Upper lobe of left lung (tissue), 4 donors: ENCODE measurements at regions not wholly inside any gene's neighbourhood (a gene's known extent, or its start where the extent isn't known, plus 50 kb on each side); places are given as distances from the start of the nearest gene placed in this dataset.

ENCODE experiments used
- CTCF ChIP-seq, 6 experiments: fragments of 450-650 bp in 4 of 6; fragments of 200-600 bp in 2 of 6; sonication (generic) in 2 of 6; IDR thresholded peaks; one replicate each; pipeline ENCODE4 v1.5.1; 2016 to 2019; ENCODE audit warnings: antibody characterized with exemption in 6 of 6
- POLR2A ChIP-seq, 4 donors: fragments of 450-650 bp; IDR thresholded peaks; one replicate each; pipeline ENCODE4 v1.5.1; 2016 to 2017; ENCODE audit warnings: antibody characterized with exemption in 4 of 4, mild to moderate bottlenecking in 2 of 4
- POLR2AphosphoS5 ChIP-seq, 2 donors: sonication (generic); formaldehyde crosslinking; IDR thresholded peaks; one replicate each; pipeline ENCODE4 v1.5.1; 2017; ENCODE audit warnings: antibody characterized with exemption in 2 of 2

- no peak for TF ChIP-seq CTCF (IDR thresholded peaks at IDR 0.05)
- no peak for TF ChIP-seq POLR2A (IDR thresholded peaks at IDR 0.05)
- no peak for TF ChIP-seq POLR2AphosphoS5 (IDR thresholded peaks at IDR 0.05)
Measured at GRCh38 chr1:208298593-208299269, 54.5 kb upstream of the PLXNA2 start.
